ENCODE measurements at regions not wholly inside any gene's neighbourhood (a gene's known extent, or its start where the extent isn't known, plus 50 kb on each side); places are given as distances from the start of the nearest gene placed in this dataset.

DNA sequence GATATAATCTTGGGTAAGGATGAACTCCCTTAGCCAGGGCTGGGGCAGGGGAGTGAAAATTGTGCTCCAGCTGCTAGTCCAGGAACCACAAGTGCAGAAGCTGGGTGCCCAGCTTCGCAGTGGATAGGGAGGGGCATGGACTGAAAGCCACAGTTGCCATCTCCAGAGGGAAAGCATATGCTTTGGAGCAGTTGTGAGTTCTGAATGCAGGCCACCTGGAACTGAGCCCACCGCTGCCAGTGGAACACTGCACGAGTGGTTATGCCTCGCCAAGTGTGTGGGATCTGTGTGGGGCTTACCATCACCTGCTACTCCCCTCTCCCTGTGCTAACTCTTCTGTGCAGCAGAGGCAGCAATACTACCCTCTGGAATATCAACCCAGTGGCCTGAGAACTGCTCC lies 158.4 kb upstream of the DPT start:
- Mint-ChIP-seq H3K36me3 (ENCODE audit: insufficient read depth) (no peaks in the 10 kb centered on the region), H3K4me3 (no peak overlapping the region), H3K27me3 (peaks cover 19% of the 10 kb centered on the region), H3K27ac (ENCODE audit: low read depth) (no peak overlapping the region), H3K9me3 (no peaks in the 10 kb centered on the region), H3K4me1 (no peaks in the 10 kb centered on the region)
- ATAC-seq (replicated peaks; ENCODE audit: extremely low read depth, poor library complexity, severe bottlenecking): no peak
- no peak for DNase-seq (ENCODE audit: low spot score in 2 of 2)

DNA sequence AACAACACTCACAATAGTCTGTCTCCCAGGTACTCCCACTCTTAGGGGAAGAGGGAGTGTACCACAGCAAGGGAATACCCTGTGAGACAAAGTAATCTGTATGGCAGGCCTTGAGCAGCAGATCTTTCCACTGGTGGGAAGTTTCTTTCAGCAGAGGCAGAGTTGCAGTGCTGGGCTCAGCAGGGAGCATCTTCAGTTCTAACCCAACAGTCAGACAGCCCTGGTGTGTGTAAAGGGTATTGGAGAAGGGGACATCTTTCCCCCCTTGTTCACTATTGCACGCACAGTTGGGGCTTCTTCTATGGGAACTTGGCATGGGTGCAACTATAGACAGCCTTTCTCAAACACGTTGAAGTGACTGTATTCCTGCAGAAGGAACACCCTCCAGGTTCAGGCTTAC lies 159.4 kb upstream of the DPT start:
- Mint-ChIP-seq H3K36me3 (ENCODE audit: insufficient read depth) (no peaks in the 10 kb centered on the region), H3K4me1 (no peaks in the 10 kb centered on the region), H3K9me3 (no peaks in the 10 kb centered on the region), H3K4me3 (no peak overlapping the region), H3K27ac (ENCODE audit: low read depth) (no peak overlapping the region), H3K27me3 (peaks cover 19% of the 10 kb centered on the region)
- ATAC-seq (replicated peaks; ENCODE audit: extremely low read depth, poor library complexity, severe bottlenecking) (no peak), DNase-seq (ENCODE audit: low spot score in 2 of 2) (no peak)

DNA sequence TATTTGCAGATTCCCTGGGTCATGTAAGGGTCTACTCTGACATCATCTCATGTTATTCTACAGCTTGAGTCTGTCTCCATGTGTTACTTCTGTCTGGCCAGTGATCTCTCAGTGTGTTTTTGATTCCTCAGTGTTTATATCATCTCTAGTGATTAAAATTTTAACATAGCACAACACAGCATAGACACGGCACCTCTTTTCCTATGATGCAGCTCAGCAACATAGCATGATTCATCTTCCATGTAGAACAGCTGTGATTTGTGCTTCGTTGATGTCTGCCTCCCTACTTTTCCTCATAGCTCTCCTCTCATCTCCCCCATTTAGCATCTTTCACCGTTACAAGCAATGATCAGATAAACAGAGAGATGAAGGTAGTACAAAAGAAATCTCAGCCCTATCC lies 163.9 kb upstream of the DPT start:
- Mint-ChIP-seq H3K27me3 (peaks cover 51% of the 10 kb centered on the region), H3K27ac (ENCODE audit: low read depth) (no peak overlapping the region), H3K36me3 (ENCODE audit: insufficient read depth) (no peaks in the 10 kb centered on the region), H3K4me3 (no peak overlapping the region), H3K4me1 (no peaks in the 10 kb centered on the region), H3K9me3 (no peaks in the 10 kb centered on the region)
- ATAC-seq (replicated peaks; ENCODE audit: extremely low read depth, poor library complexity, severe bottlenecking): no peak
- DNase-seq (ENCODE audit: low spot score in 2 of 2): no peak

DNA sequence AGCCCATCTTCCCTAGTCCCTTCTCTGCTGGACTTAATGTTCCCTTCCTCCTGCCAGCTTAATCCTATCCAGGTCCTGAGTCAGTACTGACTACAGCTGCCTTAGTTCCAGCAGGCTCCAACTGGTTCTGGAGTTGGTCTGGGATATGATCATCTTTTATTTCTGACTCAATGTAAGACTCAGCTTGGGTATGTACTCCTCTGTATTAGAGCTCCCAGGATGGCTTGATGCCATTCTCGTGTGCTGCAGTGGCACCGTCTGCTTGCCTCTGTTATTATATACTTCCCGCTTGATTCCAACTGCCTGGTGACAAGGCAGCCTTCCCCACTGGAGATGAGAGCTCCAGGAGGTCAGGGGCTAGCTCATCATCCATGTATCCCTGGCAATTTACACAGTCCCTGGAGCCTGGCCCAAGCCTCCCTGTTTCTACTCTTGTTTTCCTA lies 164.4 kb upstream of the DPT start:
- H3K9me3 Mint-ChIP-seq: no peaks in the 10 kb centered on the region
- H3K4me1 Mint-ChIP-seq: no peaks in the 10 kb centered on the region
- ATAC-seq (replicated peaks; ENCODE audit: extremely low read depth, poor library complexity, severe bottlenecking) (no peak), DNase-seq (ENCODE audit: low spot score in 2 of 2) (no peak)
- no peak overlapping the region for H3K4me3 Mint-ChIP-seq
- no peak overlapping the region for H3K27ac Mint-ChIP-seq (ENCODE audit: low read depth)
- peaks cover 51% of the 10 kb centered on the region for H3K27me3 Mint-ChIP-seq
- no peaks in the 10 kb centered on the region for H3K36me3 Mint-ChIP-seq (ENCODE audit: insufficient read depth)

DNA sequence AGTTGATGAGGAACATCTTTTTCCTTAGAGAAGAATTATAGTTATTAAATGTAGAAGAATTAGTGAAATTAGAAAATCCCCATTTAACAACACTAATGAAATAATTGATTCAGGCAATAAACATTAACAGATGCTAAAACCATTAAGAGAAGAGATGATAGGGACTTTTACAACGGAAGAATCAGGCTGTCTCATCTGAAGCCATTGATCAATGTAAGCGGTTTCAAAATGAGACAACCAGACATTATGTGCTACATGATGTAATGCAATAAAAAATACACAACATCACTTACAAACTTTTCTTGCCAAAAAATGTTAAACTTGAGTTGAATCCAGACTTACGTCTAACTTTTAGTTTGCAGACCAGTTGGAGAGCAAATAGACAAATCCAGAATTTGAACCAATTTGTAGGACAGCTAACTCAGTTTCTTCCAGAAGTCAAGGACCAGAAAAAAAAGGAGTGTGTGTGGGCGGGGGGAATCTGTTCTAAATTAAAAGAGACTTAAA lies 165.4 kb upstream of the DPT start:
- no peak for ATAC-seq (replicated peaks; ENCODE audit: extremely low read depth, poor library complexity, severe bottlenecking)
- H3K27me3 Mint-ChIP-seq: peaks cover 49% of the 10 kb centered on the region
- no peak overlapping the region for H3K4me3 Mint-ChIP-seq
- H3K36me3 Mint-ChIP-seq (ENCODE audit: insufficient read depth): no peaks in the 10 kb centered on the region
- H3K4me1 Mint-ChIP-seq: no peaks in the 10 kb centered on the region
- DNase-seq (ENCODE audit: low spot score in 2 of 2): no peak
- H3K27ac Mint-ChIP-seq (ENCODE audit: low read depth): no peak overlapping the region
- no peaks in the 10 kb centered on the region for H3K9me3 Mint-ChIP-seq

DNA sequence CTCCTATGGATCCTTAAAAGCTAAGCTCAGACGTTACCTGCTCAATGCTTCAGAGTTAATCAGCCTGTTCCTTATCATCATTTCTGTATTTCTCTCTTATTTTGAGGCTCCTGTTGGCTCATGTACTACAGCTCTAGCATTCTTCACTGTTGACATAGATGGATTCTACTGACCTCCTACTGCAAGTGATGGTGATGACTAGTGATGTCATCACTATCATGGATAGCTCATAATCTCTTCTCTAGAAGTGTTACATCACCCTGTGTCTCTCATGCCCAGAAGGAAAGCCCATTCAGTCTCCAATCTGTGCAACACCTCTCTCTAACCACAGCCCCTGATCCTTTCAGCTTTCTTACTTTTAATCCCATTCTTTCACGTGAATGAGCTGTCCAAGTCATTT lies 168.2 kb upstream of the DPT start:
- no peak for ATAC-seq (replicated peaks; ENCODE audit: extremely low read depth, poor library complexity, severe bottlenecking)
- Mint-ChIP-seq H3K27ac (ENCODE audit: low read depth) (no peak overlapping the region), H3K36me3 (ENCODE audit: insufficient read depth) (no peaks in the 10 kb centered on the region), H3K4me3 (no peak overlapping the region), H3K4me1 (no peaks in the 10 kb centered on the region), H3K9me3 (no peaks in the 10 kb centered on the region), H3K27me3 (peaks cover 60% of the 10 kb centered on the region)
- DNase-seq (ENCODE audit: low spot score in 2 of 2): no peak

DNA sequence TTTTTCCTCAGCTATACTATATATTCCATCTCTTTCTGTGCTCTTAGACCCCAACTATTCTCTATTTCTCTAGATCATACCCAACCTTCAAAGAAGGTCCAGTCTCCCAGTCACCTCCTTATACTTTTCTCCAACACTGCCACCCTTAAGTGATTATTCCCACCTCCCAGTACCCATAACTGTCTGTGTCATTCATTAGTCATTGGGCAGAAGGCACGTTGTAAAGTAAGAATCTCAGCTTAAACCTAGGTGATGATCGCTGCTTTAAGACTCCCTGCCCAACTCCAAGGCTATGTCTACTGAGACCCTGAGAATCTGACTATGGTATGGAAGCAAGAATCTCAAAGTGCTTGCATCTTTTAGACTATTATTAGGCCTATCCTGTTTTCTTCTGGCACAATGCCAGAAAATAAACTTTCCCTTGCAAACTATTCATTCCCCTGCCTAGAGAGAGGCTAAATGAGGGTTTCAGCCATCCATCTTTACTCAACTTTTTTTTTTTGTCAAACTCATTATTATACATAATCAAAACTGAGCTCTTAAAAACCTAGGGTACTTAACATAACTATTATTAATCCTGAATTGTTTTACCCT lies 174.3 kb upstream of the DPT start:
- peaks cover 11% of the 10 kb centered on the region for H3K27me3 Mint-ChIP-seq
- H3K36me3 Mint-ChIP-seq (ENCODE audit: insufficient read depth): no peaks in the 10 kb centered on the region
- H3K4me3 Mint-ChIP-seq: no peak overlapping the region
- DNase-seq (ENCODE audit: low spot score in 2 of 2): no peak
- H3K4me1 Mint-ChIP-seq: no peaks in the 10 kb centered on the region
- ATAC-seq (replicated peaks; ENCODE audit: extremely low read depth, poor library complexity, severe bottlenecking): no peak
- no peaks in the 10 kb centered on the region for H3K9me3 Mint-ChIP-seq
- H3K27ac Mint-ChIP-seq (ENCODE audit: low read depth): no peak overlapping the region

DNA sequence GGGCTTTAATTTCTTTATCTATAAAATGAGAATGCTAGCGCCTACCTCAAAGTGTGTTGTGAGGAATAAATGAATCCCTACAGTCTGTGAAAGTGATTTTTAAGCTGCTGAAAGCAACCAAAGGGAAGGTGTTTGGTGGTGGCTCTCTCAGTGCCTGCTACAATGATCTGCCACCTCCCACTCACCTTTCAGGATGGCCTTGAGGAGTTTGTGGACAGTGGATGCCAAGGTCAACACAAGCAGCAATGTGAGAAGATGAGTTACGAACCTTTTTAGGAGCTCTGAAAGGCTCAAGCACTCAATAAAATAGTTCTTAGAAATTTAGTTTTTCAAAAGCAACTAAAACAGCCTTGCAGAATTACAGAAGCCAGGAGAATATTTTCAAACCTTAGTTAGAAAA lies 176.6 kb upstream of the DPT start:
- H3K27me3 Mint-ChIP-seq: peaks cover 14% of the 10 kb centered on the region
- DNase-seq (ENCODE audit: low spot score in 2 of 2) (no peak), ATAC-seq (replicated peaks; ENCODE audit: extremely low read depth, poor library complexity, severe bottlenecking) (no peak)
- no peak overlapping the region for H3K27ac Mint-ChIP-seq (ENCODE audit: low read depth)
- H3K36me3 Mint-ChIP-seq (ENCODE audit: insufficient read depth): no peaks in the 10 kb centered on the region
- H3K9me3 Mint-ChIP-seq: no peaks in the 10 kb centered on the region
- no peaks in the 10 kb centered on the region for H3K4me1 Mint-ChIP-seq
- no peak overlapping the region for H3K4me3 Mint-ChIP-seq

DNA sequence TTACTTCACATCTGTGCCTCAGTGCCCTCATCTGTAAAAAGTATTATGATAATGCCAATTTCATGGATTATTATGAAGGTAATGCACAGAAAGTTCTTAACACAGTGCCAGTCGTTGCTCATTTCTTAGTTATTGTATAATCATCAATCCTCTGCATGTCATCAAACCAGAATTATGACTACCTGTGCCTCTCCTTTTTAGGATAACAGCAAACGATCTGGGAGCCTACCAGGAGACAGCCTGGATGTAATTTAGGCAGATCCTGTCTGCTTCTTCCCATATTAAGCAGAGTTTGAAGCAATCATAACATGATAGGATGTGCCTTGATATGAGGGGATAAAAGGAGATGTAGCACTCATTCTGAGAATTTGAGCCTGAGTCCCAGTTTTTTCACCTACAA lies 177.4 kb upstream of the DPT start:
- Mint-ChIP-seq H3K27me3 (peaks cover 7% of the 10 kb centered on the region), H3K4me3 (no peak overlapping the region), H3K9me3 (no peaks in the 10 kb centered on the region), H3K4me1 (no peaks in the 10 kb centered on the region), H3K36me3 (ENCODE audit: insufficient read depth) (no peaks in the 10 kb centered on the region), H3K27ac (ENCODE audit: low read depth) (no peak overlapping the region)
- ATAC-seq (replicated peaks; ENCODE audit: extremely low read depth, poor library complexity, severe bottlenecking): no peak
- DNase-seq (ENCODE audit: low spot score in 2 of 2): no peak

DNA sequence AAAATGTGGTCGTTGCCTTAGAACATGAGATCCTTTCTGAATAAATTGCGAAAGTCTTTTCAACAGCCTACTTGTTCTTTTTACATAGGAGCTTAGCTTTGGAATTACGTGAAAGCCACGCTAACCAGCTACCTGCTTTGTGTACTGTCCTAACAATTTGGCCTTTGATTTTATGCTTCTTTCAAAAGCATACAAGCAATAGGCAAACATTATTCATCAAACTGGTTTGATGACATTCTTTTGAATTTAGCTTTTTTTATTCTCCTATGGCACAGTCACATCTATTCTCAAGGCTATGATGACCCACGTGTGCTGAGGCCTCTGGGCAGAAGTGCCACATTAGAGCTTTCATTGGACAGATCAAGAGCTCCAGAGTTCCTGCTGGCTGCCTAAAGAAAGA lies 178.0 kb upstream of the DPT start:
- H3K27me3 Mint-ChIP-seq: peaks cover 7% of the 10 kb centered on the region
- no peaks in the 10 kb centered on the region for H3K36me3 Mint-ChIP-seq (ENCODE audit: insufficient read depth)
- DNase-seq (ENCODE audit: low spot score in 2 of 2): no peak
- H3K9me3 Mint-ChIP-seq: no peaks in the 10 kb centered on the region
- H3K27ac Mint-ChIP-seq (ENCODE audit: low read depth): no peak overlapping the region
- H3K4me1 Mint-ChIP-seq: no peaks in the 10 kb centered on the region
- no peak overlapping the region for H3K4me3 Mint-ChIP-seq
- no peak for ATAC-seq (replicated peaks; ENCODE audit: extremely low read depth, poor library complexity, severe bottlenecking)

DNA sequence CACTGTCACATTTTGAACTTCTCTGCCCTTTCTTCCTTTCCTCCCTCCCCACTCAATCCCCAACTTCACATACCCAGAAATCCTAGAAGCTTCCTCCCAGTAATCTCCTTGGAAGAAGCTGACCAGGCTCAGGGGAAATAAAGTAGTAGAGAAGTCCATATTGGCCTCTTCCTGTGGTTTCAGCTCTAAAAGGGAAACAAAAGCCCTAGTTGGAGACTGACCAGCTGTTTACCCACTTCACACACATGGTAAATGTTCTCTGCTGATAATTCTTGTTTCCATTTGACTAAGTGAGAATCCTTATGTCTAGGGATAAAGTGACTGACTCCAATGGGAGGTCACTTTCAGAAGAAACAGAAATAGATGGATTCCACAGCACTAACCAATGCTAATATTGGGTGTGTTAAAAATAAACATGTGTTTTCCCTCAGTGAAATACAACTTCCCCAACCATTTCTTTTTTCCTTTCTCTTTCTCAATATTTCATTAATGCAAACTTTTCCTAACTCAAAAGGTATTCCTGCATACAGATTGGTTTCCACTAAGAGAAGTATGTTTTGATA lies 178.9 kb upstream of the DPT start:
- Mint-ChIP-seq H3K4me3 (no peak overlapping the region), H3K4me1 (no peaks in the 10 kb centered on the region), H3K27me3 (peaks cover 7% of the 10 kb centered on the region), H3K27ac (ENCODE audit: low read depth) (no peak overlapping the region), H3K9me3 (no peaks in the 10 kb centered on the region), H3K36me3 (ENCODE audit: insufficient read depth) (no peaks in the 10 kb centered on the region)
- no peak for DNase-seq (ENCODE audit: low spot score in 2 of 2)
- ATAC-seq (replicated peaks; ENCODE audit: extremely low read depth, poor library complexity, severe bottlenecking): no peak

DNA sequence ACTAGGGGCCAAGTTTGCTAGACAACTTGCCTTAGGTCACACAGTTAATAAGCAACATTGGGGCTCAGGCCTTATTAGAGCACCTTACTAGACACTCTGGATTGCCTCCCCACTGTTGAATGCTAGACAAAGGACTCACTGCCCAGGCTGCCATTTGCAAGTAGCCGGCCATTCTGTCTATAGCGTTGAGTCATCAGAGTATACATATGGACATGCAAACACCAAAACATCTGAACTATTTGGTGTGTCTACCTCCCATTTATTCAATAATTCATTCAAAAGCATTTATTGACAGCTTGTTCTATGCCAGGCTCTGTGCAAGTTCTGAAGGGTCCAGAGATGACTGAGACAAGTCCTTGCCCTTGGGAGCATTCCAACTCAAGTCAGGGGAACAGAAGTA lies 181.4 kb upstream of the DPT start:
- peaks cover 7% of the 10 kb centered on the region for H3K27me3 Mint-ChIP-seq
- no peak overlapping the region for H3K4me3 Mint-ChIP-seq
- H3K36me3 Mint-ChIP-seq (ENCODE audit: insufficient read depth): no peaks in the 10 kb centered on the region
- no peaks in the 10 kb centered on the region for H3K9me3 Mint-ChIP-seq
- no peak overlapping the region for H3K27ac Mint-ChIP-seq (ENCODE audit: low read depth)
- no peaks in the 10 kb centered on the region for H3K4me1 Mint-ChIP-seq
- ATAC-seq (replicated peaks; ENCODE audit: extremely low read depth, poor library complexity, severe bottlenecking) (no peak), DNase-seq (ENCODE audit: low spot score in 2 of 2) (no peak)

DNA sequence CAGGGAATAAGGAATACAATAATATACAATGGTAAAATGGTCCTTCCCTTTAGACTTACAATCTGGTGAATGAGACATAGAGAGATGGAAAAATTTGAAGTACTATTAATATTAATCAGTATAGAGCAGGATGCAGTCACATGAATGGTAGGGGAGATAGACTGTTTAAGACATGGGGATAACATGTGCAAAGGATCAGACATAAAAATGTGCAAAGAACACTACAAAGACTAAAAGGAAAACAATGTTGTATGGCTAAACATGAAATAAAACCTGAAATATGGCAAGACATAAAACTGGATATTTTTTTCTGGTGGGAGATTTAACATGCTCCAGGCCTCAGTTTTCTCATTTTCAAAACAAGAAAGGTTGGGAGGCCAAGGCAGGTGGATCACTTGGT lies 182.4 kb upstream of the DPT start:
- ATAC-seq (replicated peaks; ENCODE audit: extremely low read depth, poor library complexity, severe bottlenecking): no peak

More for the DNA sequence above, 182.4 kb upstream of the DPT start:
- Mint-ChIP-seq H3K4me3 (no peak overlapping the region), H3K36me3 (ENCODE audit: insufficient read depth) (no peaks in the 10 kb centered on the region), H3K9me3 (no peaks in the 10 kb centered on the region), H3K4me1 (no peaks in the 10 kb centered on the region), H3K27ac (ENCODE audit: low read depth) (no peak overlapping the region), H3K27me3 (peaks cover 7% of the 10 kb centered on the region)
- no peak for DNase-seq (ENCODE audit: low spot score in 2 of 2)

Data from central memory CD8-positive, alpha-beta T cell (primary cell).